ENCODE measurements at regions not wholly inside any gene's neighbourhood (a gene's known extent, or its start where the extent isn't known, plus 50 kb on each side); places are given as distances from the start of the nearest gene placed in this dataset.
"Not testable (repeated sequence)": the region's sequence is repeated elsewhere in the genome, so short reads cannot be mapped to it uniquely, and the experiment has no call there.

DNA sequence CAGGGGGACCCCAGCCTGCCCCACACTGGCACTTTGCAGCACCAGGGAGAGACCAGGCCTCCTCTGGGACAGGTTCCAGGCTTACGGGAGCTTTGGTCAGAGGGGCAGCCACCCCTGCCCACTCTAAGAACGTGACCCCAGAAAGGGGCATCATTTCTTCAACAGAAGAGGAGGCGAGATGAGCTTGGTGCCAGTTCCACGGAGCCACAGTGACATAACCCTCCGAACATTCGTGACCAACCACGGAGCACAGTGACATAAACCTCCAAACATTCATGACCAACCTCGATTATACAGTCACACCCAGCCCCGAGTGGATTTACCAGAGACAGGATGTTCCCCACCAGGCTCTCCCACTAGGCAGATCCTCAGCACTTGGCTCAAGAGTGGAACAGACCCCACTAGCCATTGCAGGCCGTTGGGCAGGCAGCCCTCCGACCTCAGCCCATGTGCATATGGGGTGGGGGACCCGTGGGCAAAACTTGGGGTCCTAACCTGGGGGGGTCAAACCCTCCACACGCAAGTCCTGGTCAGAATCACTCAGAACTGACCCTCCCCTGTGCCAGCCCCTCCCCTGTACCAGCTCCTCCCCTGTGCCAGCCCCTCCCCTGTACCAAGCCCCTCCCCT is 112.9 kb downstream of the METRNL start:
- DNase-seq (ENCODE audit: low spot score), result no peak

GRCh38 chr17:83192789-83193335 is 113.5 kb downstream of the METRNL start:
- DNase-seq (ENCODE audit: low spot score), result not testable (repeated sequence)

GRCh38 chr17:83193336-83194185 is 114.2 kb downstream of the METRNL start:
- DNase-seq (ENCODE audit: low spot score), result no peak

DNA sequence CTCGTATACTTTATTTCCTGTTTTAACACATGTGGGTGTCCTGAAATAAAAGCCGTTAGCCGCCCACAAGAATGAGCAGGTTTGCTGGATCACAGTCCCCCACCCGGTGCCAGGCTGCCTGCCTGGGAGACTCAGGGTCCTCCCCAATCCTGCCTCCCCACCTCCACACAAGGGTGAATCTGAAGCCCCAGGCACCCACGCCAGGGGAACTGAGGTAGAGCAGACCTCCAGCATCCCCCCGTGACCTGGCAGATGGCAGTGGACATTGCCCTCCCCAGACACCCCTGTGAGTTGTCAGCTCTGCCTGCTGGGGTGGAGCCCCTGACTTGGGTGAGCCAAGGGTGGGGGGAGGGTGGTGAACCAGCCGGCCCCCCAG is 114.8 kb downstream of the METRNL start:
- DNase-seq (ENCODE audit: low spot score), result no peak

GRCh38 chr17:83194761-83195329 is 115.4 kb downstream of the METRNL start:
- DNase-seq (ENCODE audit: low spot score), result no peak

GRCh38 chr17:83195330-83196023 is 116.1 kb downstream of the METRNL start:
- no peak for DNase-seq (ENCODE audit: low spot score)

GRCh38 chr17:83196024-83196365 is 116.6 kb downstream of the METRNL start:
- DNase-seq (ENCODE audit: low spot score), result no peak

DNA sequence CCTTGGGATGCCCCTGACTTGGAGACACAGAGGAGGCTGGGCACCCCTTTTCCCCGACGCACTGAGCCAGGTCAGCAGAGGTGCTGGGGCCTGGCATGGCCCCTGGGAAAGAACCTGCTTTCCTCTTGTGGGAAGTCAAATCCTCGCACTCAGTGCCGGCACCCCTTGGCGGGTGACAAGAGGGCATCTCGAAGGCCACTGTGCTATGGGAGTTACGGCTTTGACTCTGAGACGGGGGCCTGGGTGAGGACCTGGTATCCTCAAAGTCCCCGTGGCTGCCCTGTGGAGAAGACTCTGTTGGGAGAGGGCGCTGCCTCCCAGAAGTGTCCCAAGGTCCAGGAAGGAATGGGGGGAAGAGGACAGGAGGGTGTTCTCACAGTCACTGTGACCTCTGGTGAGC is 117.0 kb downstream of the METRNL start:
- no peak for DNase-seq (ENCODE audit: low spot score)

DNA sequence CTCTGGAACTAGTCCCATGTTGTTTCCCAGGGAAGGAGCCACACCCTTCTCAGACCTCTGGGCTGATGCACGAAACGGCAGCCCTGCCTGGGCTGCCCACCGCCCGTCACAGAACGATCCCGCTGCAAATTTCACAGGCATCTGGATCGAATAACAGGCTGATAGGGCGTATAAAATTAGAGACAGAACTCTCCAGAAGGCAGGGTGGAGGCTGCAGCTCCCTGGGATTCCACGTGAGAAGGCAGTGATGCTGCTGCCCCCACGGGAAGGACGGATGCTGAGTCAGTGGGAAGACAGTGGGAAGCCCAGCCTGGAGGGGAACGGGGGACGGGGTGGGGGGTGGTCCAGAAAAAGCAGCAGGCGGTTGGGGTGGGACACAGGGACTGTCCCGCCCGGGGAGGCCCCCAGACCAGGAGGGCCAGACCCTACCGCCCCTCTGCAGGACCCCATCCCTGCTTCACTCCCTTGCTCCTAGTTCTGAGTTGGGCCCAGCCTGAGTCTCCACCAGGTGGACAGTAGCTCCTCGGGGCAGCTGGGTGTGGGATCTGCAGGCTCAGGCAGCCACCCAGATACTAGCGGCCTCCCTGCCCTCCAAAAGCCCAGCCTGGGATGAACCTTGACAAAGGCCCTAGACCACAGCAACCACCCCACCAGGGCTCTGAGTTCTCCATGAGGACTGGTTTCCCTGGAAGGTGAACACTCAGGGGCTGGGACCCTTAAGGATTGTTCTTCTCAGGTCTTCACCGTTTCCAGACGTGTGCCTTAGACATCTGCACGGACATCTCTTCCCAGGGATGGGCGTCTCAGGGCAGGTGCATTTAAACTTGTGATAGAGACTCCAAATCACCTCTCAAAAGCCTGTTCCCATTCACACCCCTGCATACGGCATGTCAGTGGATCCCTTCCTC is 117.8 kb downstream of the METRNL start:
- no peak for DNase-seq (ENCODE audit: low spot score)

DNA sequence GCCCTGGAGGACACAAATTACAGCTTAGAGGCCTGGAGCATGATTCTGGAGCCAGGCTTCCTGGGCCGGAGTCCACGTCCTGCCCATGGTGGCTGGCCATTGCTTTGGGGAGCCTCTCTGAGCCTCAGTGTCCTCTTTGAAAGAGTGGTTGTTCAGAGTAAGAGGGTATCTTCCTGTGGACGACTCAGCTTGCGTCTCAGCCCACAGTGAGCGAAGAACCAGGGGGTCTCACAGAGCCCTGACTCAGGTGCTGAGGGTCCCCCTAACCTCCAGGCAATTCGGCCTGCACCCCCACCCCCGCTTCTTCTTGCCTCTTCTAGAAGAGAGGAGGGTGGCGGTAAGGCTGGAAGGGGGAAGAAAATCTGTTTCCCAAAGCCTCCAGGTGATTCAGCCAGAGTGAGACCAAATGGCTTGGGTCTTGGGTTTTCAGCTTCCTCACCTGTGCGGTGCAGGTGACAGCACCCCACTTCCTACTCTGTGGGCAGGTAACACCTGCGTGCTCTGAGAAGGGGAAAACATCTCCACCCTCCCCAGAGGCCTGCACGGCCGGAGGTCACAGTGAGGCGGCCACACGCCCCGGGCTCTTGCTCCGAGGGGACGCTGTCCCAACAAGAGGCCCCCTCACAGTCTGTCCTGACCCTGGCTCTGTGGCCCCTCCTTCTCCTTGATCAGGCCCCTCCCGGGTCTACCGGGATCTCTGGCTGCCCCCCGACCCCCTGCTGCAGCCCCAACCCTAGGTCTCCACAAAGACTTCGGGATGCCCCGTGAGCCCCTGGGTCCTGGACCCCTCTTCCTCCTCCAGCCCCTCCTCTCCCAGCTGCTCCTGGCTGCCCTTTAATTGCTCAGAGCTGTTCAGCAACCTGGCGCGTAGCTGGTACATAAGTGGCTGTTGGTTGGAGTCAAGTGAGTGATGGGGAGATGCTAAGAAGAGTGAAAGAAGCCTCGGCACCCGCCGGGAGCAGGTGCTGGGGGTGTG is 119.2 kb downstream of the METRNL start:
- no peak for DNase-seq (ENCODE audit: low spot score)

DNA sequence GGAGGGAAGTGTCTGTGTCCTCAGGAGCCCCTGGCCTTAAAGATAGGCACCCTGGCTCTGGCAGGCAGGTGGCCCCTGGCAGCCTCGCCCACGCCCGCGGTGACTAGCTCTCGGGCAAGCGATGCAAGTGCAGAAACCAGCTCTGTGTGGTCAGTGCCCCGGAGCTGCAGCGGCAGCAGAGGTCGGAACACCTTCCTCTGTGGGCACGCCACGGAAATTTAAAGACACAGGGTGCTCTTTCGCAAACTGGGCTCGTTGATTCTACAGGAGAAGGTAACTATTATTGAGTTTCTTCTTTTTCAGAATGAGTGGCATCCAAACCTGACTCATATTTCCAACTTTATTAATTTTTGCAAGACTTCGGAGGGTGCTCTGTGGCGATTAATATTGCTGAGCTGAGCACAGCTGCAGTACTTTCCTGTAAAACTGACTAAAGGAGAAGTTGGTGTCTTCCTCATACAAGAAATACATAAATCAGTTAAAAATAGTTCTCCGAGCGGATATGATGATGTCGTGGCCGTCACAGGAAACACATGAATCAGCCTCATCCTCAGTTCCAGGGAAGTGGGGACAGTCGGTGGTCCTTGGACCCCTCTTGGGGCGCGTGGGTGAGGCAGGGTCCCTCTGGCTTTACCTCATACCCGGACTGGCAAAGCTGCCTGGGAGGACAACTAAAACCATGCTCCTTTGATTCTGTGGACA is 120.2 kb downstream of the METRNL start:
- DNase-seq (ENCODE audit: low spot score), result peak; percentile 44

DNA sequence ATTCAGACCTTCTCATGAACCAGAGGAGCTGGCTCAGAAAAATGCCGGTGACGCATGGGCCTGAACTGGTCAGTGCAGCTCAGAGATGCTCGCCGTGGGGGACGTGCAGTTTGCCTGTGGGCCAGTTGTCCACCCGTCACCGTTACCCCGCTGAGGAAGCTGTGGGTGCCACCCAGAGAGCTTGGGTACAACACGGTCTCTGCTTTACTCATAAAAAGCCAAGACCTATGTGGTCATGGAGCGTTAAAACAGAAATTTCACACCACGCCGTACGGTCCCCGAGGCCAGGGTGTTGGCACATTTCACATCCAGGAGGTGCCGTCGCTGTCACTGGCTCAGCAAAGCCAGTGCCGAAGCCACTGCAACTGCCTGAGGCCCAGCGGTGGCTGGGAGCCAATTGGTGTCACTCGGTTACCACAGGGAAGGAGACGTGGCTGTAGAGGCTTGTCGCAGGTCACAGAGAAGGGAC is 120.9 kb downstream of the METRNL start:
- DNase-seq (ENCODE audit: low spot score), result peak; percentile 64

DNA sequence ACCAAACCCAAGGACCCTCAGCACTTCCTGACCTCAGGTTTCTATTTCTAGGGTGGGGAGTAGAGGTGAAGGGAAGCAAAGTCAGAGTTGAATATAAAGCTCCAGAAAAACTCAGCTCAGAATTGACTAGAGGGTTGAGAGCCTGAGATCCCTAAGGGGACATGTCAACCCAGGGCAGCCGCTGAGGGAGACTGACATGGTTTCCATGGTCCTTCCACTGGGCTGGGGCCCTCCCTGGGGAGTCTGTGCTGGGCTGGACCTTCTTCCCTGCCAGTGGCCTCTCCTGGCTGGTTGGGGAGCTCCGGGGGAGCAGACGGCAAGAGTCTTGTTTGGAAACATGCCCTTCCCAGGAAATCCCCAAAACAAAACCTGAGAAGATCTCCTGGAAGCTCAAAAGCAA is 121.3 kb downstream of the METRNL start:
- DNase-seq (ENCODE audit: low spot score), result no peak

DNA sequence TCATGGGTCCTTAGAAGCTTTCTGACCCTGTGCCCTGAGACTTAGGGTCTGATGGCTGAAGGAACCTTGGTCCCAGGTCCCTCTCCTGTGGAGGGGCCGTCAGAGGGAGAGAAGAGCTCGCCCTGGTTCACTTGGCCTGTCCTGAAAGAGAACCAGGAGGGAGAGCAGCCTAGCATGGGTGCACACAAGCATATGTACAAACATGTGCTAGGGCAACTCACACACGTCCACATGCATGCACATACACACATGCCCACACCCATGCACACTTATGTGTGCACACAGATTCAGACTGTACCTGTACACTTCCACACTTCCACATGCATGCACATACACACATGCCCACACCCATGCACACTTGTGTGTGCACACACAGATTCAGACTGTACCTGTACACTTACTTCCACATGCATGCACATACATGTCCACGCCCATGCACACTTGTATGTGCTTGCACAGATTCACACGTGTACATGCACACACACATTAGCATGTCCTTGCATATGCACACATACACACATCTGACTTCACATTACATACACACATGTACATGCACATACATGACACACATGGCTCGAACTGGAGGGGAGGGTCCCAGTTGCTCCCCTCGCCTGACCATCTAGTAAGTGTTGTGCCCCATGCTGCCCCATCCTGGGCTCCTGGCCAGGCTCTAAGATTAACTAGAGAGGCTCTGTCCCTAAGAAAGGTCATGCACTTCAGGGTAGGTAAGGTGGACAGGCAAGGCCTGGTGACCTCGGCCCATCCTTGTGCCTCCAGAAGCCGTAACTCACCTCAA is 122.0 kb downstream of the METRNL start:
- no peak for DNase-seq (ENCODE audit: low spot score)

DNA sequence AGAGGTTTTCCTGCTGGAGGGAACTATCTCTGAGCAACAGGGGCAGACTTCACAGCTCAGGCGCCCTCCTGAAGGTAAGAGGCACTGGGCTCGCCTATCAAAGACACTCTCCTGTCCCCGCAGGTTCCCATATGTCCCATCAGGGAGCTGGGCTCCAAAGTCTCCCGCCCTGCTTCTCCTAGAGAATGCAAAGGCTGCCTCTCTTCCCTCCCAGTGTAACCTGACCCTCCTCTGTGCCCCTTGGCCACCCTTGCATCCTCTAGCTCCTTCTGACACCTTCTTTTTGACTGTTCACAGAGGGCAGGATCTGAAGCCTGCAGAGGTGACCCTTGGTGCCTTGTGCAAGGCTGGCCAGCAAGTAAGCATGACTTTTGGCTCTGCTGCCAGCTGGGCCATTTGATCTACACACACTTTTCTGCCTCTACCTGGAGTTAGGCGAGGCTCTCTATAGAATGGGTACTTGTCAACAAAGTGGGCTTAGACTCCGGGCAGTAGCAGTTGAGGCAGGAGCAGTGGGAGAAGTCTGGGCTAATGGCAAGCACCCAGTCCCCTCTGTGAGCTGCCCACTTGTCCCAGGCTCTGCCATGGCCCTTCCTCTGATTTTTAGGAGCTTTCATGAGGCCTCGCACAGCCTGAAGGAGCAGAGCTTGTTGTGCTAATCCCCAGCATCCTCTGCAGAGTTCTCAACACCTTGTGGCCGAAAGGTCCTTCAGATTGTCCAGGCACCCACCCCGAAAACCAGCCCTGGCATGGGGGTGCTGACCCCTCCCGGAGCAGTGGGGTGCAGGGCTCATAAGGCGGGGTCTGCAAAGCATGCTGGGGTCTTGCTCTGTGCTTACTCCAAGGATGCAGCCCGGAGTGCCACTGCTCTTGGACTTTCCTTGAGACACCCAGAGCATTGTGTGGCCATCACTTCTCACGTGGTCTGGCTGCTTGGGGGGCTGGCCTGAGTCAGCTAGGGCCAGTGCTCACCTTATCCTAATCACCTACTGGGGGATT is 122.9 kb downstream of the METRNL start:
- no peak for DNase-seq (ENCODE audit: low spot score)

DNA sequence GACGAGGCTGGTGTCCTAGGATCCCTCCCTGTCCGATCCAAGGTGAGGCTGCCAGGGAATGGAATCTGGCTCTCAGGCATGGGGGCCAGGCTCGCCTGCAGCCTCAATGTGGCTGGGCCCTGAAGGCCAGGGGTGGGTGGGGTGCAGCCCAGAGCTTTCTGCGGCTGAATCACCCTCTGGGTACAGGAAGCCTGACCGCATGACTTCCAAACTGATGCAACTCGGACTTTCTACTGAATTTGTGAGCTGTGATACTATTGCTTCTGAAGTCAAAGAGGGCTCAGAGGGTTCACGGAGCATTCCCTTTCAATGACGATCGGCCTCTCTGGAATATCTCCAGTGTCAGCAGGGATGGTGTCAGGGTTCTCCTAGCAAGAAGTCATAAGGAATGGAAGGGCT is 123.7 kb downstream of the METRNL start:
- no peak for DNase-seq (ENCODE audit: low spot score)

- no peak for DNase-seq (ENCODE audit: low spot score)
Measured at GRCh38 chr17:83203472-83204221, 124.2 kb downstream of the METRNL start.
